PC-3 (cell line): ENCODE measurements at regions not wholly inside any gene's neighbourhood (a gene's known extent, or its start where the extent isn't known, plus 50 kb on each side); places are given as distances from the start of the nearest gene placed in this dataset.

ENCODE experiments used
- ATAC-seq: fragments of 200-7000 bp; cut with Tn5 transposase; 2 replicates; pipeline ENCODE4 v1.9.1; 2020; ENCODE audit warnings: mild to moderate bottlenecking, moderate library complexity
- BruUV-seq: library from RNA; stranded (reverse); fragments of 400-500 nt; replicated peaks from 2 replicates; lab custom pipeline; 2021; lab: Mats Ljungman, UMichigan
- CTCF ChIA-PET: fragments of 300-600 bp; sonication (Branson Sonifier 250); formaldehyde crosslinking; loops from one replicate; lab custom pipeline; 2022; ENCODE audit warnings: antibody characterized with exemption; lab: Charles Lee
- POLR2A ChIA-PET: fragments of 300-600 bp; sonication (Branson Sonifier 250); formaldehyde crosslinking; loops from one replicate; lab custom pipeline; 2022; ENCODE audit warnings: antibody characterized with exemption; ENCODE audit not compliant: unreplicated experiment; lab: Charles Lee
- DNase-seq: peaks from one replicate; pipeline ENCODE4 v3.0.0-alpha.2; 2015
- H2AFZ ChIP-seq: fragments of 300-600 bp; sonication (generic); 2 replicates; pipeline ENCODE4 v1.6.0; 2016; ENCODE audit warnings: antibody characterized with exemption, low read length
- H3F3A ChIP-seq: fragments of 300-600 bp; sonication (generic); one replicate; pipeline ENCODE4 v1.6.0; 2017; ENCODE audit warnings: antibody characterized with exemption, low read length, control low read depth, mild to moderate bottlenecking; ENCODE audit not compliant: unreplicated experiment
- H3K27ac ChIP-seq: fragments of 300-600 bp; sonication (generic); 2 replicates; pipeline ENCODE4 v1.5.1; 2016; ENCODE audit warnings: mild to moderate bottlenecking, low read length
- H3K27me3 ChIP-seq: fragments of 300-600 bp; sonication (generic); 2 replicates; pipeline ENCODE4 v1.6.1; 2016; ENCODE audit warnings: low read length, mixed read lengths
- H3K36me3 ChIP-seq: fragments of 300-600 bp; sonication (generic); 2 replicates; pipeline ENCODE4 v1.6.1; 2016; ENCODE audit warnings: low read depth, mixed run types, low read length, mixed read lengths
- H3K4me1 ChIP-seq: fragments of 300-600 bp; sonication (generic); 2 replicates; pipeline ENCODE4 v1.5.1; 2016; ENCODE audit warnings: low read length; ENCODE audit not compliant: insufficient read depth
- H3K4me2 ChIP-seq: fragments of 300-600 bp; sonication (generic); 2 replicates; pipeline ENCODE4 v1.6.0; 2016; ENCODE audit warnings: low read length
- H3K4me3 ChIP-seq: fragments of 300-600 bp; sonication (generic); 2 replicates; pipeline ENCODE4 v1.5.1; 2016; ENCODE audit warnings: mild to moderate bottlenecking, low read length, mixed read lengths
- H3K79me2 ChIP-seq: fragments of 300-600 bp; sonication (generic); 2 replicates; pipeline ENCODE4 v1.6.1; 2017; ENCODE audit warnings: low read length, mixed read lengths
- H3K9ac ChIP-seq: fragments of 300-600 bp; sonication (generic); 2 replicates; pipeline ENCODE4 v1.6.0; 2016; ENCODE audit warnings: mild to moderate bottlenecking, low read length
- H3K9me2 ChIP-seq: fragments of 300-600 bp; sonication (generic); replicated peaks from 2 replicates; pipeline ENCODE4 v1.6.1; 2016; ENCODE audit warnings: mixed run types, low read length, mixed read lengths
- H3K9me3 ChIP-seq: fragments of 300-600 bp; sonication (generic); 2 replicates; pipeline ENCODE4 v1.6.1; 2016; ENCODE audit warnings: low read length, mixed read lengths
- H4K20me1 ChIP-seq: fragments of 300-600 bp; sonication (generic); 2 replicates; pipeline ENCODE4 v1.6.1; 2016; ENCODE audit warnings: low read length, mixed read lengths
- EZH2 ChIP-seq: fragments of 300-600 bp; sonication (generic); IDR thresholded peaks from one replicate; pipeline ENCODE4 v1.6.1; 2017; ENCODE audit warnings: antibody characterized with exemption, mild to moderate bottlenecking, low read length; ENCODE audit not compliant: unreplicated experiment
- EZH2phosphoT487 ChIP-seq: fragments of 300-600 bp; sonication (generic); IDR thresholded peaks from 2 replicates; pipeline ENCODE4 v1.6.1; 2018; ENCODE audit warnings: mild to moderate bottlenecking, antibody characterized with exemption, low read length, borderline replicate concordance
- intact Hi-C: fragments of 100-400 bp; cut with micrococcal nuclease; formaldehyde crosslinking; loops from 2 replicates; pipeline ENCODE4 v1.9.0; 2023
- TF ChIP-seq, protein P1 (sequence below): fragments of 300-600 bp; sonication (generic); conservative IDR thresholded peaks from 2 replicates; pipeline ENCODE4 v1.5.1; 2017; ENCODE audit warnings: antibody characterized with exemption, low read depth, mild to moderate bottlenecking, low read length

DNA sequence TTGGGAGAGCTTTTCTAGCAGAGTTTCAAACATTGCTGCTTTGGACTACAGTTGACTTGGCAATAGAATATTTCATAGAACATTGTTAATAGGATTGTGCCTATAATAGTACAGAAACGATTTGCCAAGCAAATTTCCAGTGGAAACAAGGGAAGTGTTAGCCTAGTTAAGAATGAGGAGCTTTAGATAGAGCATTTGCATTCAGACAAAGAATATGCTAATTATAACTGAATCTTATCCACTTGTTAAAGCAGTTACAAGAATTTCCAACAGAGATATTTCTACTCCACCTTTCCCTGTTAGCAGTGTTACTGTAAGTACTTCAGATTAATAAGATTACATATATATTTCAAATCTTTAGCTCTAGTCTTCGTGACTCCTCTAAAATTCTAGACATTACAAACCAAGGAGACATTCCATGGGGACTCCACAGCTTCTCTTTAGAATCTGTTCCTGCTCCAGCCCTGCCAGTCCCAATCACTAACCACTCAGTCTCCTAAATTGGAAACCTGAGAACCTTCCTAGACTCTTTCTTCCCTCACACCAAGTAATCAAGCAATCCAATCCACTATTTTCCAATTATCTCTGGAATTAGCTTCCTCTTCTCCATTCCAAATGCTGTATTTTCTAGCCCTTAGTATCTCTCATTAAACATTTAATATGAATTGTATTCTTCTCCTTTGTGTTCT, 141.8 kb upstream of the PBX1 start:
- Histone ChIP-seq H3K9ac (no peak overlapping the region), H3K36me3 (no peaks in the 10 kb centered on the region), H3K4me1 (no peaks in the 10 kb centered on the region), H3K79me2 (no peaks in the 10 kb centered on the region), H3K9me2 (no peaks in the 10 kb centered on the region), H4K20me1 (no peaks in the 10 kb centered on the region), H3K27ac (no peak overlapping the region), H3K4me3 (no peak overlapping the region), H3K4me2 (no peak overlapping the region), H3F3A (no peaks in the 10 kb centered on the region), H3K9me3 (no peaks in the 10 kb centered on the region), H2AFZ (no peak overlapping the region), H3K27me3 (peaks cover 51% of the 10 kb centered on the region)
- intact Hi-C loops: no loop called here
- ATAC-seq (no peak), DNase-seq (no peak)
- ChIA-PET CTCF (no interaction called here), POLR2A (interaction anchor here (0.7 kb wide), 1 partner anchor 146 kb away, joined by 3 read pairs; no protein-coding TSS in a partner anchor)
- no TSS peak for BruUV-seq
- TF ChIP-seq EZH2 (no peak), EZH2phosphoT487 (no peak)
- TF ChIP-seq, protein P1, sequence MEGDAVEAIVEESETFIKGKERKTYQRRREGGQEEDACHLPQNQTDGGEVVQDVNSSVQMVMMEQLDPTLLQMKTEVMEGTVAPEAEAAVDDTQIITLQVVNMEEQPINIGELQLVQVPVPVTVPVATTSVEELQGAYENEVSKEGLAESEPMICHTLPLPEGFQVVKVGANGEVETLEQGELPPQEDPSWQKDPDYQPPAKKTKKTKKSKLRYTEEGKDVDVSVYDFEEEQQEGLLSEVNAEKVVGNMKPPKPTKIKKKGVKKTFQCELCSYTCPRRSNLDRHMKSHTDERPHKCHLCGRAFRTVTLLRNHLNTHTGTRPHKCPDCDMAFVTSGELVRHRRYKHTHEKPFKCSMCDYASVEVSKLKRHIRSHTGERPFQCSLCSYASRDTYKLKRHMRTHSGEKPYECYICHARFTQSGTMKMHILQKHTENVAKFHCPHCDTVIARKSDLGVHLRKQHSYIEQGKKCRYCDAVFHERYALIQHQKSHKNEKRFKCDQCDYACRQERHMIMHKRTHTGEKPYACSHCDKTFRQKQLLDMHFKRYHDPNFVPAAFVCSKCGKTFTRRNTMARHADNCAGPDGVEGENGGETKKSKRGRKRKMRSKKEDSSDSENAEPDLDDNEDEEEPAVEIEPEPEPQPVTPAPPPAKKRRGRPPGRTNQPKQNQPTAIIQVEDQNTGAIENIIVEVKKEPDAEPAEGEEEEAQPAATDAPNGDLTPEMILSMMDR: no peak

DNA sequence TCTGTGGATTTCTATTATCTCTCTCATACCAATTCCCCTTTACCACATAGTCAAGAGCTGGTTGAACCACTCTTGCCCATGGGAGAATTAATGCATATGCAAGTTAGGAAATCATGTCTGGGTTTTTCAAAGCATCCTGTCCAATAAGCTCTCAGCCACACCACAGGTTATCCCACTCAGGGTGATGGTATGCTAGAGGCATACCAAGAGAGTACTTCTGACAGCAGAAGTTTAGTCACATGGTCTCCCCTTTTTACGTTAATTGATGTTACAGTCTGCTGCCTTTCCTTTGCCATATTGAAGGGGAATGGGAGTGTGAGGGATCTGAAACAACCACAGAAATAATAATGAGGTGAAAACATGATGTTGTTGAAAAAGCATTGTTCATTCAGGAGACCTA, 135.8 kb upstream of the PBX1 start:
- H3K9ac ChIP-seq: no peak overlapping the region
- peaks cover 26% of the 10 kb centered on the region for H3K27me3 ChIP-seq
- H4K20me1 ChIP-seq: no peaks in the 10 kb centered on the region
- no peak for TF ChIP-seq EZH2
- TF ChIP-seq EZH2phosphoT487: no peak
- TF ChIP-seq, protein P1: no peak
- H3K4me3 ChIP-seq: no peak overlapping the region
- H2AFZ ChIP-seq: no peak overlapping the region
- POLR2A ChIA-PET: no interaction called here
- no peaks in the 10 kb centered on the region for H3K79me2 ChIP-seq
- H3K36me3 ChIP-seq: no peaks in the 10 kb centered on the region
- no peaks in the 10 kb centered on the region for H3K9me2 ChIP-seq
- no TSS peak for BruUV-seq
- CTCF ChIA-PET: no interaction called here
- H3K4me2 ChIP-seq: no peak overlapping the region
- H3F3A ChIP-seq: no peaks in the 10 kb centered on the region
- intact Hi-C loops: no loop called here
- H3K4me1 ChIP-seq: no peaks in the 10 kb centered on the region
- DNase-seq (no peak), ATAC-seq (no peak)
- no peak overlapping the region for H3K27ac ChIP-seq
- no peaks in the 10 kb centered on the region for H3K9me3 ChIP-seq

DNA sequence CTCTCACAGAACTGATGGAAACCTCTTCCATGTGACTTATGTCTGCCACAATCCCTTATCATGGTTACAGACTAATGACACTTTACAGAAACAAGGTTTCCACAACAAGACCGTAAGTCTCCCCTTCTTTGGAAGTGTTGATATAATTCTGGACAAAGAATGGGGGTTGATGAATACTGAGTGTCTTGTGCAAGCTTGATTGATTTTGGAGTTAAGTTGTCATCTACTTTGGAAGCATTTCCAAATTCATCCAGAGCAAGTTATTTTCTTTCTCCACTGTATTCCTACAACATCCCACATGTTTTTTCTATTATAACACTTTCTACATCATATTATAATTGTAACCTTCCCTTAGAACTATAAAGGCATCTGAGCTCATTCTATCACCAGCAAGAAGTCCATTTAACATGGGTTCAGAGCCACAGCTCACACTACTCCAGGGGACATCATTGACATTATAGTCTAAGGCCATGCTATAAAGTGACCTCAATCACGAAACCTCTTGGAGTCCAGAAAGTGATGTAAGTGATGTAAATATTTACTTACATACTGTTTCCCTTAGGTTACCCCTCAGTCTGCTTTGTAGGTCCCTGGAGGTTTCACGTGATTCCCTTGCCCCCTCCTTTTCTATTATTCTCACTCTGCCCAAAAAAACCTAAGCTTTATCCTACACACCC, 125.7 kb upstream of the PBX1 start:
- POLR2A ChIA-PET: no interaction called here
- Histone ChIP-seq H3K9ac (no peak overlapping the region), H3K79me2 (no peaks in the 10 kb centered on the region), H3K4me2 (no peak overlapping the region), H3K27me3 (peaks cover 22% of the 10 kb centered on the region), H3F3A (no peaks in the 10 kb centered on the region), H4K20me1 (no peaks in the 10 kb centered on the region), H3K9me2 (no peaks in the 10 kb centered on the region), H3K27ac (no peak overlapping the region), H3K9me3 (no peaks in the 10 kb centered on the region), H2AFZ (no peak overlapping the region), H3K36me3 (no peaks in the 10 kb centered on the region), H3K4me1 (no peaks in the 10 kb centered on the region), H3K4me3 (no peak overlapping the region)
- ATAC-seq (no peak), DNase-seq (no peak)
- TF ChIP-seq EZH2 (no peak), EZH2phosphoT487 (no peak)
- TF ChIP-seq, protein P1: no peak
- no TSS peak for BruUV-seq
- CTCF ChIA-PET: no interaction called here
- intact Hi-C loops: no loop called here
